HG02870 (cell line): ENCODE measurements at regions not wholly inside any gene's neighbourhood (a gene's known extent, or its start where the extent isn't known, plus 50 kb on each side); places are given as distances from the start of the nearest gene placed in this dataset.

Experiments used
- ATAC-seq: cut with Tn5 transposase; IDR thresholded peaks from one replicate; pipeline ENCODE4 v1.9.1; 2021; ENCODE audit warnings: mild to moderate bottlenecking, moderate library complexity; ENCODE audit not compliant: unreplicated experiment

DNA sequence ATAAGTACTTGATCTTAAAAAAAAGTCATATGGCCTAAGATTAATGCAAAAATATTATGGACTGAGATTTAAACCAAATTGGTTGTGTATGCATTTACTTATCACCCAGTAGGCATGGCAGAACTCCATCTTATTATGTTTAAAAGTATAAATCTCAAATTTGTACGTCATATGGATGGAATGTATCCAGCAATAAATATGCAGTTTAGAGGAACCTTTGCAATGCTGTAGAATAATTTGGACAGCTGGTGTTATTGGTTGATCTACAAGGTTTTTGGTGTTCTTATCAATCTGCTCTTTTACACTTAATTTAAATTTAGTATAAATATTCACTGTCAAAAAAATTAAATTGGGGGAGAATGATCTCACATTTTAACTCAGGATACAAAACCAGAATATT is 640.2 kb downstream of the SATB2 start:
- ATAC-seq, result no peak

DNA sequence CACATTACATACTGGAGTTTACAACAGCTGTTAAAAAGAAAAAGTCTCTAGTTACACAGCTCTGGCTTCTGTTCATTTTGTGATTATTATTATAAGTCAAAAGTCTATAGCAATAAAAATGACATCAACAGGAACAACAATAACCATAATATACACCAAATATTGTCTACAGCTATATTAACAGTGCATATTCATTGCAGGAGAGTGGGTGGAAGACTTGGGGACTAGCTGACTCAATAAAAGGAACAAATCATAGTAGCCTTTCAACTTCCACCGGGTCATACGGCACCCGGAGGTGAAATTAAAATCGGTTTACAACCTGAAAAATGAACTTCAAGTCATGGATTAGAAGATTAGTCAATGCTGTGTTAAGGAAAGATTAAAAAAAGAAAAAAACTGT is 642.1 kb downstream of the SATB2 start:
- no peak for ATAC-seq

DNA sequence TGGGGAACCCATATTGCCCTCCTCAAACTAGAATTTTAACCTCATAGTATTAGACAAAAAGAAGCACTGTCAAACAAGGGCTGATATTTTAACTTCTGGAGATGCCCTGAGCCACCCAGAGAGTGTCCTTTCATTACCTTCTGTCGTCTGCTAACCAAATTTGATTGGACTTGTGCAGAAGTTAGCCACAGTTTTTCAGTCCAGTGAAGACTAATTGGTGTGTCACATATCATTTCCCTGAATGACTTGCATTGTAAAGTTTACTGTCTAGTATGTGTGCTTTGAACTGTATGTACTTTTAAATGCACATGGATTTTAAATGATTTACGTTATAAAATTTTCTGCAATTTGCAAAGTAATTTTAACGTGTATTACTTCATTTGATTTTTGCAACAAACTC is 646.5 kb downstream of the SATB2 start:
- no peak for ATAC-seq

DNA sequence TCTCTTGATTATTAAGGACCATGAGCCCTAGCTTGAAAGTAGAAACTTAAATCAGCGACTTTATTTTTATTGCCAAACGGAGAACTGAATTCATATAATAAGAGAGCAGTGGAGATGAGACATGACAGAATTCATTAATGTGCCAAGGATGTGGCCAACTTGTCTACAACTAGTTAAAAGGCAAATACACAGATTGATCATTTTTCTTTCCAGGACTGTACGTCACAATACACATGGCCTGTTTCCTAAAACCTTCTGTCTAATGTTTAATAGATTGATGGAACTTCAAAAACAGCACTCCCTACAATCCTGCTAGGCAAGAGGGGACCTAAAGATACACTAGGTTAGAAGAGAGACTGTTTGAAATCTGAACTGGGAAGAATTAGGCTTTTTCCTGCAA is 647.8 kb downstream of the SATB2 start:
- ATAC-seq, result no peak

DNA sequence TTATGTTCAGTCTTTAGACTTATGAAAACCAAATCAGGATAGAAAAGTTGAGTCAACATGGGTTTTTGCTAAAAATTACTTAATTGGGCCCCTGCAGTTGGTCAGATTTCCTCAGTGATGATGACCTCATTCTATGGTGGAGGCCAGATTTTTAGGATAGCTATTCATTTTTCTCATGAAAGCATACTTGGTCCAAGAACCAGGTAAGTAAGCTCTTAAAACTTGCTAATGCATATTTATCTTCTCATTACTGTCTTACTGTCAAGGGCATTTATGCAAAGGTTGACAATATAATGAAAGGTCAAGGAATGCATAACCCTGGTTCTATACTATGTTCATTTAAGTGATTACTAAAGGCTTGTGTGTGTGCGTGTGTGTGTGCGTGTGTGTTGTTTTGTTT is 650.6 kb downstream of the SATB2 start:
- no peak for ATAC-seq

DNA sequence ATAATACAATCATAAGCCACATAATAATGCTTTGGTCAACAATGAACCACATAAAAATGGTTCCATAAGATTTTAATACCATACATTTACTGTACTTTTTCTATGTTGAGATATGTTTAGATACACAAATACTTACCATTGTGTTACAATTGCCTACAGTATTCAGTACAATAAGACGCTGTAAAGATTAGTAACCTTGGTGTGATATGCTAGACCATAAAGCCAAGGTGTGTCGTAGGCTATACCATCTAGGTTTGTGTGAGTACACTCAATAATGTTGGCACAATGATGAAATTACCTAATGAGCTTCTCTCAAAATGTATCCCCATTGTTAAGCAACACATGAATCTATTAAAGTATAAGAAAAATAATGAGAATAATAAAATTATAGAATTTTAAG is 662.3 kb downstream of the SATB2 start:
- no peak for ATAC-seq

DNA sequence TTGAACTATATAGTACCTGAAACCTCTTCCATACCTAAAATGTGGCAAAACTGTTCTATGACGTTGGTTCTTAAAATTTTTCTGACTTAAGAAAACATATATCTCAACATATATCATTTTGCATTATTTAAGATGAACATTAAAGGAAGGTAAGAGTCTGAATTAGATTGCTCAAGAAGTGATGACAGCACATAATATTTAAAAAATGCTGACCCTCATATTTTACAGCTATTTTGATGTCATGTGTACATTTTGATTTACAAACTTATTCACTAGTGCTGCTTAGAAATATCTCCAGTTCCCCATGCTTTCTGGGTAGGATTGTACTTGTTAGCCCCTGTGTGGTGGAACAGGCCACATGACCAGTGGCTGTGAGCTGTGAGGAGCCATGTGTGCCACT is 666.1 kb downstream of the SATB2 start:
- no peak for ATAC-seq

DNA sequence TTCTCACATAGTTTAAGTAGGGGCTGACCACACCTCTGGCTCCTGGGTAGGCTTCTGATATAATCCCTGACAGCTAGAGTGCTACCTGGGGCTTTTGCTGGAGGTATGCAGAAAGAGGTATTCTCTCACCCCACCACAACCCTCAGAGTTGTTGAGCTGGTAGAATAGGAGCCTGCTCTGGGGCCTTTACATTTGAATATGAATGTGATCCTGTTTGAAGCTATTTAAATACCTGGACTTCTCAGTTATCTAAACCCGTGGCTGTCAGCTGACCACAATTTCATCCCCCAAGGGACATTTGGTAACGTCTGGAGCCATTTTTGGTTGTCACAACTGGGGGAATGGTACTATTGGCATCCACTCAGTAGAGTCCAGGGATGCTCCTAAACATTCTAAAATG is 669.1 kb downstream of the SATB2 start:
- no peak for ATAC-seq

DNA sequence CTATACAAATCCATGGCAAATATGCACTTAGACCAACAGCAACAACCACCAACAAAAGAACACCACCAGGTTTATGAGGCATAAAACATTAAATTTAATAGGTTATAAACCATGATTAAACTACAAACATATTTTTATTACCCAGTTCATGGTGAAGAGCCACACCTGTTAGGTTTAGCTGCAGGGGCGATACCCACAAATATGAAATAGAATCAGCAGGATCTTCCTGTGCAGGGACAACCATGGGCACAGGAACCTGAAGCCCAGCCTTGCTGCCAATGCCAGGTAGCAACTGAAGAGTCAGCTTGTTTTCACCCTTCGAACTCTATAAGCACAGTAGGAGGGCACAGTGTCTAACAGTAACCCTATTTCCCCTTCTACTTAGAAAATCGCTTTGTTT is 675.0 kb downstream of the SATB2 start:
- ATAC-seq, result no peak

DNA sequence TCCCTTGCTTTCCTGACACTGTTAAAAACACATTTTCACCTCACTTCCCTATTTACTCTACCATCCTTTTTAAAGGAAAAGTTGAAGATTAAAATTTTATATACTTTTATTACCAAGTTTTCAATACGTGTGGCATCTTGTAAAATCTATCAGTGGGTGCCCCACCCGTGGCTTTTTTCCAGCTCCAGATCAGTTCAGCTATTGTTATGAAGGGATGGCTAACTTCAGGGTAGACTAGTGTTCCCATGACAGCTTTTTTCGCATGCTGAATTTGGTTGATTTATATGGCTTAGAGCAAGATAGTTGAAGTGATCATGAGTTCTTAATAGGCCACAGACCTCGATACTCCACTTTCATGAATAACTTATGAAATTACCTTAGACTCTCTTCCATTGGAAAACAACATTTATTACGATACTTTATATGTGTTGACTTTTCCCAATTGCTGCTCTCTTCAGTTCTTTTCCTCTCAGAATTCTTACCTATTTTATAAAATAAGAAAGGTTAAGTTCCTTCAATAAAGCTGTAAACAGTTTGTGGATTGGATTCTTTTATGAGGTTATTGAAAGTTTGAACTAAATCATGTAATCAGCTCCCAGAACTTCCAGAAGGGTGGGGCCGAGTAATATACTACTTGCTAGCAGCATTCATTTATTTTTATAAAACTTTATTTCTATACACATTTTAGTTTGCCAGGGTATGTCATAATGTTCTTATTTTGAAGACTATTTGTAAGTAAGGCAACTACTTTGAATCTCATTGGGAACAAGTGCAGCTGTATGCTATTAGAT is 680.9 kb downstream of the SATB2 start:
- no peak for ATAC-seq

DNA sequence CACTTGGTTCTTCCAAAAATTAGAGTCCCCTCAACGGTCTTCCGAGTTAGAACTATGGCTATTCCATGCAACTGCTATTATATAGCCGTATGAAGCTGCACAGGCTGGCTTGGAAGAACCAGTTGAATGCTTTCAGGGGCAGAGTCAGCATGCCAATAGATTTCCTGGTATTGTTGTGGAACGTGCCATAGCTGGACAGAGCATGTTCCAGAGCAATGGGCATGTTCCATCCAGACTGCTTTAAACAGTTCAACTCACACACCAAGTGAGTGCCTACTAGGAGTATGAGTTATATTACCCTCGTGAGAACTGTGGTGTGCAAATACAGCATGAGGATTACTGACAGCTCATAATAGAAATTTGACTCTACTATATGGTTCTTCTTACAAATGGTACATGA is 682.0 kb downstream of the SATB2 start:
- ATAC-seq, result no peak

DNA sequence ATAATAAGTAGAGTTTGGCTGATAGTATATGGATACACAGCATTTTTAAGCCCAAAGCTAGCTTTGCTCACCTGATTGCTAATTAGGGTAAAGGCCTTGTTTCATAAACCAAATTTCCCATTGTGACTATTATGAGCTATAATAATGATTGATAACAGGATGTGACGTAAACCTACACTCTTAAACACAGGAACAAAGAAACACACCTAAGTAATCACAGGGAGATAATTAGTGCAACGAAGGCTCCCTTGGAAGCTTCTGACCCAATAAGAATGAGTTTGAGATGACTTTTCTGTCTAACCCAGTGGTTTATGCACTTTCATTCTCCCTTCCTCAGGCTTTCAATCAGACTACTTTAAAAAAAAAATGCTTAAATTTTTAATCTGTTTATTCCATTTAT is 683.2 kb downstream of the SATB2 start:
- ATAC-seq, result no peak

DNA sequence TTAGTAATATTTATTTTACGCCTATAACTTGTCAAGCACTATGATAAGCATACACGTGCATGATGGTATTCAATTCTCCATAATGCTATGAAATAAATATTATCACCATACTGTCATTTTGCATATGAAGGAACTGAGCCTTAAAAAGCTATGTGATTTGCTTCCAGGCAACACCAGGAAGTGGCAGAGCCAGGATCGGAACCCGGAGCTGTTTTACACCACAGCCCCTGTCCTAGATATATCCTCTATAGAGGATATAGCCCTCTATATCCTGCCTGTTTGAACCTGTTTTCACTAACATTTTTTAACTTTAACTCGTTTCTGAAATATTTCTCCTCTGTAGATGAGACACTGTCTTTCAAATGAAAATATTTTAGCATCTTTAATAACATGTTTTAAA is 690.0 kb downstream of the SATB2 start:
- ATAC-seq, result no peak

DNA sequence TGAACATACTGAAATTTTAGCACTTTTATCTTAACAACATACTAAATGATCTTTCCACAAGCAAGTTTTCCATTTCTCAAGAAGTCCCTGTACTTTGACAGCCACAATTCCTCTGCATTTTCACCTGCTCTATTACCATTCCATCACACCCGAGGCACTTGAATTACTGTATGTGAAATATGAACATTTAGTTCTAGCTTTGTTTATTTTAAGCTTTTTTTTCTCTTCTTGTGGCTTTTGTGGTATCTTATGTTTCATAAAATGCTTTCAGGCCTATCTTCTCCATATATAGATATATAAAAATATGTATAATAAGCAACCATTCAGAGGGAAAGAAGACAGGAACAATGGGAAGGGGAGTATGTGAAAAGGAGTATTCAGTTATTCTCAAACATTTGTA is 693.9 kb downstream of the SATB2 start:
- ATAC-seq, result no peak

DNA sequence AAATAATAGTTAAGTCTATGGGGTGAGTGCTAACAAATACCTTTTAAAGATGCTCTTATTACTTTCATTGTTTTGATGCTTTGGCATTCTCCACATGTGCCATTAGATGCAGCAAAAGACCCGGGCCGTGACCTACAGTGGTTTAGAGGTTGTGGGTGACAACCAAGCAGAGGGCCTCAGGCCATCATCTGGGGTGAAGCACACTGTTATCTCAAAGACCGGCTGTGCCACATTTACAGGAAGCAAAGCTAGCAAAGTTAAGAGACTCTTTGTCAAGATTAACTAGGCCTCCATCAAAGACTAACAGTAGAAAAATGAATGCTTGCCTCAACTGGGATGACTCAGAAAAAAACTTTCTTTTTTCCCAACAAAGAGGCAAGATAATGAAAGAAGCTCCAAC is 695.3 kb downstream of the SATB2 start:
- no peak for ATAC-seq

DNA sequence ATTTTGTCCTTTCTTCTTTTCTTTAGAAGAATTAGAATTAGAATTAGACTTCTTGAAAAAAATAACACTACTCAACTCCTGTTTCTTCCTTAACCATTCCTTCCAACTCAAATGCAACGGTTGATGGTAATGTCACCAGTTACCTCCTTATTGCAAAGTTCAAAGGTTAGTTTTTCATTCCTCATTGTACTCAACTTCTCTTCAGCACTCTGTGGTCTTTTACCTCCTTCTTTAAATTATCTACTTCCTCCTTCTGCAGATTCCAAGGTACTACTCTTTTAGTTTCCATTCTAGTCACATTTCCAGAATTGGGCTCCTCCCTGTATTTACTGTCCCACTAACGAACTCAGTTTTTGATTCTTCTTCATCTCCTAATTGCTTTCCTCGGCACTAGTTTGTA is 700.7 kb downstream of the SATB2 start:
- ATAC-seq, result no peak

DNA sequence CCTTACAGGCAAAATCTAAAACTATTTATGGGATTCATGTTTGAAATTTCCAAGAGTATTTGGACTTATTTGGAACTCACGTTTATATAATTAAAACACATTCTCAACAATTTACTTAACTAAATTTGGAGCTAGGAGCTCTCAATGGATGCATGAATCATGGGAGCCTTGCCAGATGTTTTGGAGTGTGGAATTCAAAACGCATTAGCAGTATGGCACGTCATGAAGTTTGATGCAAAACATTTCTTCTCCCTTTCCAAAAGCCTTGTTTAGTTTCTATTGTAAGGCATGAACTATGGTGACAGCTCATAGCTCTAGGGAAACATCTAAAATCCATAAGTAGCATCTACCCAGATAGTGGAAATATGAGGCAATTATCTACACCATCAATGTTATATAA is 701.6 kb downstream of the SATB2 start:
- ATAC-seq, result no peak

DNA sequence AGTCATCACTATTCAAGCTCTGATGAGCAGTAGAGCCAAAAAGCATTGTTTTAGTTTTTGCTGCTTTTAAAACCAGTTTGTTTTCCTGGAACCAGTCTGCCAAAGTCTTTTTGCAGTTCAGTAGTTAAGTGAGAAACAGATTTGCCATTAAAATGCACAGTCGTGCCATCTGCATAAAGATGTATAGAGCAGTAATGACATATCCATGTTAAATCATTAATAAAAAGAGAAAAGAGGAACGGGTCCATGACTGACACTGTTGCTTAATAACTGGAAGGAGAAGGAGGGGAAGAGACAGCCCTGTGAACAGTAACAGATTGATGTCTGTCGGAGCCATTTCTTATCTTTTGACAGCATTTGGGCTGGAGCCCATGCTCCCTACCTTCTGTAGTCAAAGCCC is 704.6 kb downstream of the SATB2 start:
- no peak for ATAC-seq

DNA sequence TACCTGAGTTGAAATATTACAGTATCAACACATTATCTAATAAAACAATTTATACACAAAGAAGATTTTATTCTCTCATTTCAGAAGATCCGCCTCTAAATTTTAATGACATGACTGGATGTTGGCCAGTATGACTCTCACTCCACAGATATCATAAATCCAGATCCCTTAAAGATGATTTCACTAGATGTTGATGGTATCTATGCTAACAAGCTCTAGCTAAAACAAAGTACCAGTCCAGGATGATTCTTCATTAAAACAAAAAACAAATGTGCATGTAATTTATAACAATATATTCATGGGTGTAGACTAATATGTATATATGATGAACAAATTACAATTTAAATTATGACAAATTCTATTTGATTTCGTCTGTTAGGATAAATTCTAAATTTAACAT is 708.4 kb downstream of the SATB2 start:
- no peak for ATAC-seq

DNA sequence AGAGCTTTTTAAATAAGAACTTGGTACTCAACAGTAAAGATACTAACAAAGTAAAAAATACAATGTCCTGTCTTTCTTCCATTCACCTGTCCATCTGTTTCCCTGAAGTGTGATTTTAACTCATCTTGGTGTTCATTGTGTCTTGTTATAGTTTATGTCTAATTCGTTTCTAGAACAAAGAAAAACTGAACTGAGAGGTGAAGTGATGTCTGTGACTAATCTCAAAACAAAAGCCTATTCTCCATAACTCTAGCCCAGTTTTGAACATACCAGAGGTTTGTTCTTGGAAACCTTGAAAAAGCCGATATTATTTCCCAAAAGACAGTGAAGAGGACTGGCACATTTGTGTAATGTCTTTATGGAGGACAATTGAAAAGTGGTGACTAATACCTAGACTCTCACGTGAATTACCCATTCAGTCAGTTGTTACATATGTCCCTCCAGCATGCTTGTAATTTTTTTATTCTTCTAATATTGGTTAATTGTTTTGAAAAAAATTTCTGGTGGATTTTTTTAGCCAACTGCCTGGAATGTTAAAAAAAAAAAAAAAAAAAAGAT is 725.8 kb downstream of the SATB2 start:
- ATAC-seq, result no peak

DNA sequence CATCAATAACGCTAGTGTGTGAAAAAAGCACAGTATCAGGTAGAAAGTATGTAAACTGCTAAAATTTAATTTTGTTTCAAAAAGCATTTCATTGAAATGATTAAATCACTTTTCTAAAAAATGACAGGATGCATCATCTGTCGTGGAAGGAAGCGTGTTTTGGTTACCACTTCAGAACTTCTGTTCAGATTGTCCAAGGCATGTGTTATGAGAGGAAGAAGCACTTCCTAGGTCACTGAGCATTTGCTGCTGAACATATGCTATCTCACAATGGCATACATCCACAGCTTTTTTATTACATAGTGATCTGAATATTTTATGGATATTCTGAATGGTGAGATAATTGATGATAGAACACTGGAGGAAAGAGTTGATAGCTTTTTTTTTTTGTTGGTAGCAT is 737.5 kb downstream of the SATB2 start:
- no peak for ATAC-seq

DNA sequence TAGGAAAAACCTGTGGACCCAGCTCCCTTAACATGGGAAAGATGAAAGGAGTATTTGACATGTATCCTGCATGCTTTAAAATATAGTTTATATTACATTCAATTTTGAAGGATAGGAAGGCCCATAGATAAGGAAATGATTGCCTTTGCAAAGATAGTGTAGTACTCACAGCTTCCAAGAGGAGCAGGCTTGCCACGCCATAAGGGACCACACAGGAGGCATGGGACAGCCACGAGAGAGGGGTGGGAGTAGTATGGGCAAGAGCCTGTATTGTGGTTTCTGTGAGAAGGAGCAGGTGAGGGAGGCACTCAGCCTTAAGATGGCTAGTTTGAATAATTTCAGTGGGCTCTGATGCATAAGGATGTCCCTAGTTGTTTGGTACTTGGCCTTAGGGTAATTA is 740.3 kb downstream of the SATB2 start:
- ATAC-seq, result no peak

DNA sequence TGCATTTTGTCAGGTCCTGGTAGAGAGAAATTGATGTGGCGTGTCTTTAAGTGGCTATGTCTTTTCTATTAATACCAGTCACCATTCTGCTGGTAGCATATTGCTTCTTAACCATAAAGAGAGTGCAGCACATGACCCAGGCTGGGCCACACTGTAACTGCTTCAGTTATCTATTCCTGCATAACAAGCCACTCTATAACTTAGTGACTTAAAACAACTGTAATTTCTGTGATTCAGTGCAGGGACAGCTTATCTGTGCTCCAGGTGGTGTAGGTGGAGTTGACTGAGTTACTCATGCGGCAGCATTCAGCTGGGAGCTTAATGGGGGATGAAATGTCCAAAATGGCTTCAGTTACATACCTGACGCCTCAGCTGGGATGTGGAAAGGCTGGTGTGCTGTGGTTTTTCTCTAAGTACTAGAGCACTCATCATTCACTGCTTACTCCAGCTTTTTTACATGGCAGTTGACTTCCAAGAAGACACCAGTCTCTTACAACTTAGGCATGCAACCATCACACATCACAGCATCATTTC is 742.4 kb downstream of the SATB2 start:
- ATAC-seq, result no peak
